ENCODE measurements at regions not wholly inside any gene's neighbourhood (a gene's known extent, or its start where the extent isn't known, plus 50 kb on each side); places are given as distances from the start of the nearest gene placed in this dataset.

DNA sequence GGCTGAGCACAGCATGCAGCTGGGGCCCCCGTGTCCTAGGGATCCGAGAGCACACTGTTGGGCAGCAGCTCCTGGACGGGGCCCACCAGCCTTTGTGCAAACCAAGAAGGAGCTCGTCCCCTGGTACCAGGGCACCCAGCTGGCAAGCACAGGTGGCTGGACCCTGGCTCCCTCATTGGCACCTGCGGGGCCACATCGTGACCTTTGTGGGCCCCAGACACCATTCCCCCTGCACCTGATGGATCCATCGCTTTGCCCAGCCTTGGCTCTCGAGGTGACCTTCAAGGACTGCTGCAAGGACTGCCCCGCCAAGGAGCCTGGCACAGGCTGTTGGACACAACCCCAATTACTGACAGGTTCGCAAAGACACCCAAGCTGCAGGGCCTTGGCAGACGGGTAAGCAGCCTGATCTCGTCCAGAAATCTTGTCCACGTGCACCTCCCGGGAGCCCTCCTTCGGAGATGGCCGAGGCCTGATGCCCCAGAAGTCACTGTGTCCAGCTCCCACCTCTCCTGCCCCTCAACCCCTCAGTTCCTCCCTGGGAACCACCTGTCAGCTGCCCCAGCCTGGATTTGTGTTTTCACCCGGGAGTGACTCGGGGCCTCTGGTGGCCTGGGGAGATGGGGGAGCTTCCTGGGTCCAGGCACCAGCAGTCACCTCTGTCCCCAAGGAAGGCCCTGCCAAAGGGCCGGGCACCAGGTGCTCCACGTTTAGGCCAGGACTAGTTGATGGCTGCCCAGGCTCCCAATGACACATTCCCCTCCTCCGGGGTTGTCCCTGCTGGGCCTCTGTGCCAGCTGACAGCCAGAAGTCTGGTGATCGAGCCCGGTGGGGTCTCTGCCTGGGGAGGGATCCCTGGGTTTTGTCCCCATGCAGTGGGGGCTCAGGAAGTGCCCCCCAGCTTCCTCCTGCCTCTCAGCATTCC is 137.1 kb upstream of the PPP1R26 start:
- TF ChIP-seq POLR2AphosphoS5 (IDR thresholded peaks at IDR 0.05) = no peak
- TF ChIP-seq, protein P1, sequence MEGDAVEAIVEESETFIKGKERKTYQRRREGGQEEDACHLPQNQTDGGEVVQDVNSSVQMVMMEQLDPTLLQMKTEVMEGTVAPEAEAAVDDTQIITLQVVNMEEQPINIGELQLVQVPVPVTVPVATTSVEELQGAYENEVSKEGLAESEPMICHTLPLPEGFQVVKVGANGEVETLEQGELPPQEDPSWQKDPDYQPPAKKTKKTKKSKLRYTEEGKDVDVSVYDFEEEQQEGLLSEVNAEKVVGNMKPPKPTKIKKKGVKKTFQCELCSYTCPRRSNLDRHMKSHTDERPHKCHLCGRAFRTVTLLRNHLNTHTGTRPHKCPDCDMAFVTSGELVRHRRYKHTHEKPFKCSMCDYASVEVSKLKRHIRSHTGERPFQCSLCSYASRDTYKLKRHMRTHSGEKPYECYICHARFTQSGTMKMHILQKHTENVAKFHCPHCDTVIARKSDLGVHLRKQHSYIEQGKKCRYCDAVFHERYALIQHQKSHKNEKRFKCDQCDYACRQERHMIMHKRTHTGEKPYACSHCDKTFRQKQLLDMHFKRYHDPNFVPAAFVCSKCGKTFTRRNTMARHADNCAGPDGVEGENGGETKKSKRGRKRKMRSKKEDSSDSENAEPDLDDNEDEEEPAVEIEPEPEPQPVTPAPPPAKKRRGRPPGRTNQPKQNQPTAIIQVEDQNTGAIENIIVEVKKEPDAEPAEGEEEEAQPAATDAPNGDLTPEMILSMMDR (IDR thresholded peaks at IDR 0.05) = no peak

All from stomach (tissue), 4 donors.